Large intestine (tissue), 3 donors: ENCODE measurements at regions not wholly inside any gene's neighbourhood (a gene's known extent, or its start where the extent isn't known, plus 50 kb on each side); places are given as distances from the start of the nearest gene placed in this dataset.
A peak's percentile ranks its signal among the peaks of the same experiment; 100 is the strongest.

Source experiments
- DNase-seq, 2 donors: peaks; one replicate each; pipeline versions ENCODE4 v3.0.0 to v3.0.0-alpha.2; 2013
- H3K27ac ChIP-seq: one replicate; pipeline ENCODE4 v1.5.1; 2013; ENCODE audit warnings: low read length
- H3K27me3 ChIP-seq: 2 replicates; pipeline ENCODE4 v1.6.1; 2013; ENCODE audit warnings: low read length; ENCODE audit not compliant: control insufficient read depth, insufficient read depth
- H3K36me3 ChIP-seq: 2 replicates; pipeline ENCODE4 v1.6.1; 2013; ENCODE audit warnings: low read length; ENCODE audit not compliant: control insufficient read depth, insufficient read depth
- H3K4me1 ChIP-seq: one replicate; pipeline ENCODE4 v1.6.1; 2013; ENCODE audit warnings: low read length; ENCODE audit not compliant: control insufficient read depth, insufficient read depth
- H3K4me3 ChIP-seq: one replicate; pipeline ENCODE4 v1.5.1; 2013; ENCODE audit warnings: low read length
- H3K9me3 ChIP-seq: one replicate; pipeline ENCODE4 v1.6.1; 2013; ENCODE audit warnings: mild to moderate bottlenecking, low read depth, low read length, moderate library complexity; ENCODE audit not compliant: control insufficient read depth
- WGBS: methylation state at CpG from one replicate; pipeline ENCODE4 v1.1.5; 2013; ENCODE audit warnings: low lambda C conversion rate; ENCODE audit not compliant: insufficient coverage; 5-methylcytosine and 5-hydroxymethylcytosine counted together

GRCh38 chr21:38688068-38688467 is 117.7 kb upstream of the ETS2 start:
- DNase-seq = no peak
- no peaks in the 10 kb centered on the region for H3K36me3 ChIP-seq
- no peak overlapping the region for H3K4me3 ChIP-seq
- H3K27me3 ChIP-seq = peaks cover 5% of the 10 kb centered on the region
- H3K27ac ChIP-seq = no peak overlapping the region
- WGBS = no CpG with 5 or more reads among the region's 5 CpGs
- no peaks in the 10 kb centered on the region for H3K9me3 ChIP-seq
- H3K4me1 ChIP-seq = no peaks in the 10 kb centered on the region

- no peaks in the 10 kb centered on the region for H3K4me1 ChIP-seq
- H3K36me3 ChIP-seq = no peaks in the 10 kb centered on the region
- peaks cover 3% of the 10 kb centered on the region for H3K27me3 ChIP-seq
- no peak overlapping the region for H3K27ac ChIP-seq
- no peak for DNase-seq
- no peaks in the 10 kb centered on the region for H3K9me3 ChIP-seq
- H3K4me3 ChIP-seq = no peak overlapping the region
Observed at GRCh38 chr21:38691631-38692030, 114.1 kb upstream of the ETS2 start.

GRCh38 chr21:38696579-38696978 is 109.2 kb upstream of the ETS2 start:
- no peaks in the 10 kb centered on the region for H3K4me1 ChIP-seq
- no peak for DNase-seq
- no peaks in the 10 kb centered on the region for H3K9me3 ChIP-seq
- peaks cover 3% of the 10 kb centered on the region for H3K27me3 ChIP-seq
- H3K27ac ChIP-seq = no peak overlapping the region
- H3K36me3 ChIP-seq = no peaks in the 10 kb centered on the region
- no peak overlapping the region for H3K4me3 ChIP-seq
- WGBS = no CpG with 5 or more reads among the region's 3 CpGs

- no peak for DNase-seq
- Histone ChIP-seq H3K4me1 (no peaks in the 10 kb centered on the region), H3K4me3 (no peak overlapping the region), H3K36me3 (no peaks in the 10 kb centered on the region), H3K27me3 (no peaks in the 10 kb centered on the region), H3K9me3 (no peaks in the 10 kb centered on the region), H3K27ac (no peak overlapping the region)
- no CpG with 5 or more reads among the region's 2 CpGs for WGBS
Observed at GRCh38 chr21:38699048-38699447, 106.7 kb upstream of the ETS2 start.

- H3K27me3 ChIP-seq = peaks cover 2% of the 10 kb centered on the region
- WGBS = 20% methylated on average over 1 of the region's 9 CpGs
- DNase-seq = no peak
- no peaks in the 10 kb centered on the region for H3K9me3 ChIP-seq
- no peaks in the 10 kb centered on the region for H3K36me3 ChIP-seq
- H3K4me3 ChIP-seq = no peak overlapping the region
- H3K27ac ChIP-seq = no peak overlapping the region
- H3K4me1 ChIP-seq = no peaks in the 10 kb centered on the region
Observed at GRCh38 chr21:38702196-38702595, 103.5 kb upstream of the ETS2 start.

GRCh38 chr21:38709876-38710275 is 95.9 kb upstream of the ETS2 start:
- H3K4me3 ChIP-seq = no peak overlapping the region
- WGBS = 94% methylated on average over 2 of the region's 4 CpGs
- no peak for DNase-seq

GRCh38 chr21:38712071-38712470 is 93.7 kb upstream of the ETS2 start:
- Histone ChIP-seq H3K27me3 (no peaks in the 10 kb centered on the region), H3K4me3 (no peak overlapping the region), H3K27ac (no peak overlapping the region), H3K4me1 (no peaks in the 10 kb centered on the region), H3K9me3 (no peaks in the 10 kb centered on the region), H3K36me3 (no peaks in the 10 kb centered on the region)
- peak in 1 of 2 donors; percentile 35 for DNase-seq
- no CpG with 5 or more reads among the region's 1 CpG for WGBS

More at GRCh38 chr21:38709876-38710275, 95.9 kb upstream of the ETS2 start:
- Histone ChIP-seq H3K27ac (no peak overlapping the region), H3K36me3 (no peaks in the 10 kb centered on the region), H3K27me3 (peaks cover 2% of the 10 kb centered on the region), H3K9me3 (no peaks in the 10 kb centered on the region), H3K4me1 (no peaks in the 10 kb centered on the region)

GRCh38 chr21:38712664-38713063 is 93.1 kb upstream of the ETS2 start:
- no CpG with 5 or more reads among the region's 3 CpGs for WGBS

GRCh38 chr21:38714039-38714817 is 91.5 kb upstream of the ETS2 start:
- Histone ChIP-seq H3K4me3 (no peak overlapping the region), H3K36me3 (no peaks in the 10 kb centered on the region), H3K27ac (no peak overlapping the region), H3K27me3 (no peaks in the 10 kb centered on the region), H3K9me3 (no peaks in the 10 kb centered on the region), H3K4me1 (no peaks in the 10 kb centered on the region)
- DNase-seq = no peak
- no CpG with 5 or more reads among the region's 4 CpGs for WGBS

More at GRCh38 chr21:38712664-38713063, 93.1 kb upstream of the ETS2 start:
- H3K36me3 ChIP-seq = no peaks in the 10 kb centered on the region
- no peak overlapping the region for H3K27ac ChIP-seq
- DNase-seq = no peak
- H3K4me3 ChIP-seq = no peak overlapping the region
- no peaks in the 10 kb centered on the region for H3K9me3 ChIP-seq
- no peaks in the 10 kb centered on the region for H3K27me3 ChIP-seq
- no peaks in the 10 kb centered on the region for H3K4me1 ChIP-seq

GRCh38 chr21:38714999-38715398 is 90.7 kb upstream of the ETS2 start:
- Histone ChIP-seq H3K4me1 (no peaks in the 10 kb centered on the region), H3K36me3 (no peaks in the 10 kb centered on the region), H3K27me3 (no peaks in the 10 kb centered on the region), H3K4me3 (no peak overlapping the region), H3K9me3 (no peaks in the 10 kb centered on the region), H3K27ac (no peak overlapping the region)
- no CpG with 5 or more reads among the region's 5 CpGs for WGBS
- no peak for DNase-seq

GRCh38 chr21:38716088-38716487 is 89.6 kb upstream of the ETS2 start:
- no peak for DNase-seq
- H3K27ac ChIP-seq = no peak overlapping the region
- no peaks in the 10 kb centered on the region for H3K4me1 ChIP-seq
- WGBS = 60% methylated on average over 1 of the region's 2 CpGs
- no peak overlapping the region for H3K4me3 ChIP-seq
- no peaks in the 10 kb centered on the region for H3K27me3 ChIP-seq
- H3K36me3 ChIP-seq = no peaks in the 10 kb centered on the region
- no peaks in the 10 kb centered on the region for H3K9me3 ChIP-seq
